Sigmoid colon (tissue), 6 donors: ENCODE measurements at regions not wholly inside any gene's neighbourhood (a gene's known extent, or its start where the extent isn't known, plus 50 kb on each side); places are given as distances from the start of the nearest gene placed in this dataset.

Experiments
- DNase-seq: peaks from one replicate; pipeline ENCODE4 v3.0.0-alpha.2; 2019
- H3K27ac ChIP-seq, 4 donors: fragments of 200-600 bp; sonication (generic); one replicate each; pipeline ENCODE4 v1.5.1; 2016 to 2019; ENCODE audit warnings: mild to moderate bottlenecking in 1 of 4
- H3K27me3 ChIP-seq, 3 donors: fragments of 200-600 bp; sonication (generic); one replicate each; pipeline ENCODE4 v1.5.1; 2019; ENCODE audit warnings: mild to moderate bottlenecking in 1 of 3
- H3K36me3 ChIP-seq, 4 donors: fragments of 200-600 bp; sonication (generic); one replicate each; pipeline ENCODE4 v1.5.1; 2016 to 2019
- H3K4me1 ChIP-seq, 4 donors: fragments of 200-600 bp; sonication (generic); one replicate each; pipeline ENCODE4 v1.5.1; 2017 to 2019
- H3K4me3 ChIP-seq, 4 donors: fragments of 200-600 bp; sonication (generic); one replicate each; pipeline ENCODE4 v1.5.1; 2017 to 2019; ENCODE audit warnings: mild to moderate bottlenecking in 2 of 4, moderate library complexity in 1 of 4
- H3K9me3 ChIP-seq, 4 donors: fragments of 200-600 bp in 3 of 4; sonication (generic) in 3 of 4; one replicate each; pipeline versions ENCODE4 v1.5.1 to v1.6.1; 2013 to 2019
- EP300 ChIP-seq, 4 donors: sonication (generic); formaldehyde crosslinking; IDR thresholded peaks; one replicate each; pipeline ENCODE4 v1.6.1; 2017; ENCODE audit warnings: antibody characterized with exemption in 4 of 4
- POLR2A ChIP-seq, 2 donors: fragments of 450-650 bp; IDR thresholded peaks; one replicate each; pipeline ENCODE4 v1.6.1; 2016; ENCODE audit warnings: antibody characterized with exemption in 2 of 2, mild to moderate bottlenecking in 2 of 2, moderate library complexity in 2 of 2
- POLR2AphosphoS5 ChIP-seq, 4 donors: sonication (generic); formaldehyde crosslinking; IDR thresholded peaks; one replicate each; pipeline ENCODE4 v1.6.1; 2017; ENCODE audit warnings: antibody characterized with exemption in 4 of 4
- WGBS, 2 donors: extraction: QIAGEN DNeasy Blood & Tissue Kit; methylation state at CpG; one replicate each; pipeline ENCODE4 v1.1.7; 2013; 5-methylcytosine and 5-hydroxymethylcytosine counted together
- intact Hi-C: fragments of 100-400 bp; cut with DNase I; formaldehyde crosslinking; loops from one replicate; pipeline ENCODE4 v1.15.1; 2023
- TF ChIP-seq, protein P1 (sequence below), 4 experiments: fragments of 450-650 bp in 3 of 4; fragments of 200-600 bp in 1 of 4; IDR thresholded peaks; one replicate each; pipeline ENCODE4 v1.5.1; 2016 to 2019; ENCODE audit warnings: antibody characterized with exemption in 4 of 4, mild to moderate bottlenecking in 3 of 4, moderate library complexity in 2 of 4
- donor health status: healthy with polysubstance abuse.
- donor health status: healthy.

DNA sequence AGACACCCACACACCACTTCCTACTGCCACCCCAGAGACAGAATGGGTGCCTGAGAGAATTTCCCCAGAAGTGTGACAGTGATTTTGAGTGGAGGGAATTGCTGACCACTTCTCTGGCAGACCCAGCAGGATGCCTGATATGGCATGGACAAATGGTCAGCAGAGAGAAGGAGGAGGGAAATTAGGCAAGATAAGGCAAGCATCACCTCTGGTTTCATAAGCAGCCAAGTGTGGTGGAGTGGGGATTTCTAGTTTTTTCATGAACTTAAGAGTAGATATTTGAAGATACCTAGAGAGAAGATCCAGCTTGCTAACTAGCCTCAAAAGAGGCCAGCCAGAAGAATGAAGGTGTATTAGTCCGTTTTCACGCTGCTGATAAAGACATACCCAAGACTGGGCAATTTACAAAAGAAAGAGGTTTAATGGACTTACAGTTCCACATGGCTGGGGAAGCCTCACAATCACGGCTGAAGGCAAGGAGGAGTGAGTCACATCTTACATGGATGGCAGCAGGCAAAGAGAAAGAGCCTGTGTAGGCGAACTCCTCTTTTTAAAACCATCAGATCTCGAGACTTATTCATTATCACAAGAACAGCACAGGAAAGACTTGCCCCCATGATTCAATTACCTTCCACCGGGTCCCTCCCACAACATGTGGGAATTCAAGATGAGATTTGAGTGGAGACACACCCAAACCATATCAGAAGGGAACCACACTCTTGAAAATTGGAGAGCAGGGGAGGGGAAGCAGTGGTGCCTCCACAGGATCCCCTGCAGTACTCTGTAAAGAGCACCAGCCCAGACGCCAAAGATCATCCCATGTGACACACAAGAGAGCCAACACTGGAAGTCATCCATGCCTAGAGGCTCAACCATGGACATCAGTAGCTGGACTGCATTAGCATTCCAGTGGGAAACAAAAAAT lies 64.2 kb downstream of the RBM43 start:
- TF ChIP-seq POLR2A (IDR thresholded peaks at IDR 0.05), result no peak
- TF ChIP-seq POLR2AphosphoS5 (IDR thresholded peaks at IDR 0.05), result no peak
- TF ChIP-seq, protein P1, sequence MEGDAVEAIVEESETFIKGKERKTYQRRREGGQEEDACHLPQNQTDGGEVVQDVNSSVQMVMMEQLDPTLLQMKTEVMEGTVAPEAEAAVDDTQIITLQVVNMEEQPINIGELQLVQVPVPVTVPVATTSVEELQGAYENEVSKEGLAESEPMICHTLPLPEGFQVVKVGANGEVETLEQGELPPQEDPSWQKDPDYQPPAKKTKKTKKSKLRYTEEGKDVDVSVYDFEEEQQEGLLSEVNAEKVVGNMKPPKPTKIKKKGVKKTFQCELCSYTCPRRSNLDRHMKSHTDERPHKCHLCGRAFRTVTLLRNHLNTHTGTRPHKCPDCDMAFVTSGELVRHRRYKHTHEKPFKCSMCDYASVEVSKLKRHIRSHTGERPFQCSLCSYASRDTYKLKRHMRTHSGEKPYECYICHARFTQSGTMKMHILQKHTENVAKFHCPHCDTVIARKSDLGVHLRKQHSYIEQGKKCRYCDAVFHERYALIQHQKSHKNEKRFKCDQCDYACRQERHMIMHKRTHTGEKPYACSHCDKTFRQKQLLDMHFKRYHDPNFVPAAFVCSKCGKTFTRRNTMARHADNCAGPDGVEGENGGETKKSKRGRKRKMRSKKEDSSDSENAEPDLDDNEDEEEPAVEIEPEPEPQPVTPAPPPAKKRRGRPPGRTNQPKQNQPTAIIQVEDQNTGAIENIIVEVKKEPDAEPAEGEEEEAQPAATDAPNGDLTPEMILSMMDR (IDR thresholded peaks at IDR 0.05), result no peak
- no peak for TF ChIP-seq EP300 (IDR thresholded peaks at IDR 0.05)
- no peaks in the 10 kb centered on the region for H3K27me3 ChIP-seq
- intact Hi-C loops, result no loop called here
- H3K4me3 ChIP-seq, result no peak overlapping the region
- WGBS, 2 donors, result 75 to 81% methylated on average over 7 of the region's 7 CpGs
- no peaks in the 10 kb centered on the region for H3K36me3 ChIP-seq
- no peak overlapping the region for H3K27ac ChIP-seq
- H3K9me3 ChIP-seq, result no peaks in the 10 kb centered on the region
- H3K4me1 ChIP-seq, result no peaks in the 10 kb centered on the region
- DNase-seq, result no peak

DNA sequence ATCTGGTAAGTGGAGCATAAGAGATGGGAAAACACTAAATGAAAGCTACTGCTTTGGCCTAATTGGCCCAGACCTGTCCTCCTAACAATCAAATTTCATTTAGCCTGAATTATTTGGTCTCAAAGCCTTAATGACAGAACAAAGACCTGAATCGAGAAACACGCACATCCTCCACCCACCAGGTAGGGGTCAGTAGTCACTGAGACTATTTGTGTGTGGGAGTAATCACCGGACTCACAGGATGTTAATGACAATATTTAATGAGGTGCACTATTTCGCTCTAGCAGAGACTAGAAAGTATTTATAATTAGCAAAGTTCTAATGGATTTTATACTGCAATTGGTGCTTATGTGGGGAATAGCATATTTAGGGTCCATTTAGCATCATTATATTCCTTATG lies 68.1 kb downstream of the RBM43 start:
- intact Hi-C loops, result no loop called here
- H3K27ac ChIP-seq, result no peak overlapping the region
- no peaks in the 10 kb centered on the region for H3K27me3 ChIP-seq
- H3K4me3 ChIP-seq, result no peak overlapping the region
- no peaks in the 10 kb centered on the region for H3K9me3 ChIP-seq
- 80 to 92% methylated on average over 4 of the region's 4 CpGs for WGBS, 2 donors
- no peak for DNase-seq
- H3K4me1 ChIP-seq, result no peaks in the 10 kb centered on the region
- TF ChIP-seq, protein P1 (IDR thresholded peaks at IDR 0.05), result no peak
- no peak for TF ChIP-seq POLR2A (IDR thresholded peaks at IDR 0.05)
- TF ChIP-seq EP300 (IDR thresholded peaks at IDR 0.05), result no peak
- TF ChIP-seq POLR2AphosphoS5 (IDR thresholded peaks at IDR 0.05), result no peak
- H3K36me3 ChIP-seq, result no peaks in the 10 kb centered on the region

DNA sequence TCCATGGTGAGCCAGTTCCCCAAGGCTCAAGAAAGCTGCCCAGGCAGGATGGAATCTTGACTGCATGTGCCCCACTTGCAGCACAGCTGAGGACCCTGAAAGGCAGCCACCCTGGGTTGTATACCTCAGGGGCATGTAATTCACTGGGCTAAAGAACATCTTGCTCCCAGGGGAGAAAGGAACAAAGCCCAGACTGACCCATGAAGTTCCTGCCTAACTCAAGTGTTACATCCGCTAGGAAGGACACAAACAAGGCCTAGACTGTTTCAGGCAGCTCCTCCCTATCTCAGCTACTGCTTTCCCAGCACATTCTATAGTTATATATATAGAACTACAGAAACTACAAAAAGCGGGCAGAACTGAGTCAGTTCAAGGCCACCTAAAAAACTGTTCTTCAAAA lies 69.0 kb downstream of the RBM43 start:
- WGBS, 2 donors, result 86 to 87% methylated on average over 2 of the region's 2 CpGs
- Histone ChIP-seq H3K27ac (no peak overlapping the region), H3K4me3 (no peak overlapping the region), H3K4me1 (no peaks in the 10 kb centered on the region), H3K9me3 (no peaks in the 10 kb centered on the region), H3K27me3 (no peaks in the 10 kb centered on the region), H3K36me3 (no peaks in the 10 kb centered on the region)
- no peak for DNase-seq
- TF ChIP-seq, protein P1 (IDR thresholded peaks at IDR 0.05), result no peak
- no peak for TF ChIP-seq POLR2AphosphoS5 (IDR thresholded peaks at IDR 0.05)
- TF ChIP-seq POLR2A (IDR thresholded peaks at IDR 0.05), result no peak
- TF ChIP-seq EP300 (IDR thresholded peaks at IDR 0.05), result no peak
- intact Hi-C loops, result no loop called here

DNA sequence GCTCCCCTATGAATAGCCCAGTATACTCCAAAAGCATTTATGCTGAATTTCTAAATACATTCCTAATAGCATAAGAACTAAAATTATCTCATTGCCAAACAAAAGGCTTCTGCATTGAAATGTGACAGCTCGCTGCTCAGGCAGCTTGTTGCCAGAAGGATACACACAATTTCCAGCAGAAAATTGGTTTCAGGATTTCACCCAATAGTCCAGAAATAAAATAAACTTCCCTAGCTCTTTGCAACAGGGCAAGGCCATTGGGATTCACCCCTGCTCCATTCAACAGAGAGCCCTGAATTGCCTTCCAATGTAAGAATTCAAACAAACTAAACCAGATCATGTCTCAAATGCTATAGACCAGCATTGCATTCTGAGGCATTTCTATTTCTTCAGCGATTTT lies 70.7 kb downstream of the RBM43 start:
- Histone ChIP-seq H3K4me1 (no peaks in the 10 kb centered on the region), H3K36me3 (no peaks in the 10 kb centered on the region), H3K27me3 (no peaks in the 10 kb centered on the region), H3K4me3 (no peak overlapping the region), H3K9me3 (no peaks in the 10 kb centered on the region), H3K27ac (no peak overlapping the region)
- intact Hi-C loops, result no loop called here
- TF ChIP-seq, protein P1 (IDR thresholded peaks at IDR 0.05), result no peak
- TF ChIP-seq EP300 (IDR thresholded peaks at IDR 0.05), result no peak
- TF ChIP-seq POLR2AphosphoS5 (IDR thresholded peaks at IDR 0.05), result no peak
- no peak for TF ChIP-seq POLR2A (IDR thresholded peaks at IDR 0.05)
- no peak for DNase-seq
- 75 to 85% methylated on average over 2 of the region's 2 CpGs for WGBS, 2 donors
